Activated CD4-positive, alpha-beta memory T cell treated with anti-CD3 and anti-CD28 coated beads, Interleukin-2, amount 10 ng/mL, durations not matched to agents 7 days and 5 days (primary cell): ENCODE measurements at regions not wholly inside any gene's neighbourhood (a gene's known extent, or its start where the extent isn't known, plus 50 kb on each side); places are given as distances from the start of the nearest gene placed in this dataset.
A peak's percentile ranks its signal among the peaks of the same experiment; 100 is the strongest.
"Not testable (repeated sequence)": the region's sequence is repeated elsewhere in the genome, so short reads cannot be mapped to it uniquely, and the experiment has no call there.

ENCODE experiments used
- CTCF ChIA-PET: fragments of 350-600 bp; sonication (Branson Sonifier 250); formaldehyde crosslinking; loops from one replicate; lab custom pipeline; 2021; ENCODE audit warnings: antibody characterized with exemption, inconsistent platforms; lab: Charles Lee
- POLR2A ChIA-PET: fragments of 350-600 bp; sonication (Branson Sonifier 250); formaldehyde crosslinking; loops from one replicate; lab custom pipeline; 2021; ENCODE audit warnings: antibody characterized with exemption; lab: Charles Lee
- DNase-seq: peaks from one replicate; pipeline ENCODE4 v3.0.0-alpha.2; 2020
- H3K27ac Mint-ChIP-seq: one replicate; pipeline ENCODE4 v1.8.0; 2021; ENCODE audit warnings: mild to moderate bottlenecking, mixed read lengths
- H3K27me3 Mint-ChIP-seq: one replicate; pipeline ENCODE4 v1.8.0; 2021; ENCODE audit warnings: mixed read lengths
- H3K36me3 Mint-ChIP-seq: one replicate; pipeline ENCODE4 v1.8.0; 2021; ENCODE audit warnings: low read depth, mixed read lengths
- H3K4me1 Mint-ChIP-seq: one replicate; pipeline ENCODE4 v1.8.0; 2021; ENCODE audit warnings: mixed read lengths
- H3K4me3 Mint-ChIP-seq: one replicate; pipeline ENCODE4 v1.8.0; 2021; ENCODE audit warnings: mild to moderate bottlenecking, mixed read lengths
- H3K9me3 Mint-ChIP-seq: one replicate; pipeline ENCODE4 v1.8.0; 2021; ENCODE audit warnings: mixed read lengths

- POLR2A ChIA-PET, result no interaction called here
- H3K4me3 Mint-ChIP-seq, result no peak overlapping the region
- no peak for DNase-seq
- H3K4me1 Mint-ChIP-seq, result no peaks in the 10 kb centered on the region
- CTCF ChIA-PET, result no interaction called here
- no peak overlapping the region for H3K27ac Mint-ChIP-seq
- H3K36me3 Mint-ChIP-seq, result no peaks in the 10 kb centered on the region
- no peaks in the 10 kb centered on the region for H3K9me3 Mint-ChIP-seq
- H3K27me3 Mint-ChIP-seq, result peaks cover 2% of the 10 kb centered on the region
These were observed 270.5 kb downstream of the FAM43A start for GRCh38 chr3:194955979-194956696.

- H3K27me3 Mint-ChIP-seq, result peaks cover 2% of the 10 kb centered on the region
- DNase-seq, result no peak
- no peaks in the 10 kb centered on the region for H3K9me3 Mint-ChIP-seq
- ChIA-PET CTCF (no interaction called here), POLR2A (no interaction called here)
- H3K27ac Mint-ChIP-seq, result no peak overlapping the region
- H3K4me3 Mint-ChIP-seq, result no peak overlapping the region
- H3K4me1 Mint-ChIP-seq, result no peaks in the 10 kb centered on the region
- no peaks in the 10 kb centered on the region for H3K36me3 Mint-ChIP-seq
These were observed 271.2 kb downstream of the FAM43A start for GRCh38 chr3:194956697-194957396.

GRCh38 chr3:194957743-194958240 lies 272.1 kb downstream of the FAM43A start:
- no peak for DNase-seq
- ChIA-PET POLR2A (no interaction called here), CTCF (no interaction called here)
- Mint-ChIP-seq H3K27ac (no peak overlapping the region), H3K4me3 (no peak overlapping the region), H3K36me3 (no peaks in the 10 kb centered on the region), H3K4me1 (no peaks in the 10 kb centered on the region), H3K9me3 (no peaks in the 10 kb centered on the region), H3K27me3 (peaks cover 2% of the 10 kb centered on the region)

GRCh38 chr3:194959217-194959616 lies 273.5 kb downstream of the FAM43A start:
- no peaks in the 10 kb centered on the region for H3K4me1 Mint-ChIP-seq
- H3K27ac Mint-ChIP-seq, result no peak overlapping the region
- no peaks in the 10 kb centered on the region for H3K9me3 Mint-ChIP-seq
- no peak overlapping the region for H3K4me3 Mint-ChIP-seq
- no peak for DNase-seq
- H3K36me3 Mint-ChIP-seq, result no peaks in the 10 kb centered on the region
- ChIA-PET CTCF (no interaction called here), POLR2A (no interaction called here)
- peaks cover 2% of the 10 kb centered on the region for H3K27me3 Mint-ChIP-seq

- H3K27ac Mint-ChIP-seq, DNase-seq, CTCF ChIA-PET, H3K27me3 Mint-ChIP-seq, H3K4me3 Mint-ChIP-seq, H3K9me3 Mint-ChIP-seq, POLR2A ChIA-PET, H3K4me1 Mint-ChIP-seq, H3K36me3 Mint-ChIP-seq: not testable (repeated sequence)
These were observed 274.0 kb downstream of the FAM43A start for GRCh38 chr3:194959666-194960065.

- H3K27ac Mint-ChIP-seq, result no peak overlapping the region
- no peaks in the 10 kb centered on the region for H3K9me3 Mint-ChIP-seq
- POLR2A ChIA-PET, result no interaction called here
- H3K4me3 Mint-ChIP-seq, result no peak overlapping the region
- DNase-seq, result no peak
- no peaks in the 10 kb centered on the region for H3K36me3 Mint-ChIP-seq
- H3K27me3 Mint-ChIP-seq, result peaks cover 6% of the 10 kb centered on the region
- CTCF ChIA-PET, result no interaction called here
- H3K4me1 Mint-ChIP-seq, result no peaks in the 10 kb centered on the region
These were observed 274.9 kb downstream of the FAM43A start for GRCh38 chr3:194960446-194961032.

- Mint-ChIP-seq H3K9me3 (no peaks in the 10 kb centered on the region), H3K4me3 (no peak overlapping the region), H3K4me1 (no peaks in the 10 kb centered on the region), H3K36me3 (no peaks in the 10 kb centered on the region), H3K27ac (no peak overlapping the region), H3K27me3 (peaks cover 6% of the 10 kb centered on the region)
- CTCF ChIA-PET, result no interaction called here
- POLR2A ChIA-PET, result no interaction called here
- DNase-seq, result no peak
These were observed 275.5 kb downstream of the FAM43A start for GRCh38 chr3:194961149-194961548.

GRCh38 chr3:194961571-194961970 lies 275.9 kb downstream of the FAM43A start:
- Mint-ChIP-seq H3K9me3 (no peaks in the 10 kb centered on the region), H3K27ac (no peak overlapping the region), H3K4me1 (no peaks in the 10 kb centered on the region), H3K4me3 (no peak overlapping the region), H3K27me3 (peaks cover 6% of the 10 kb centered on the region), H3K36me3 (no peaks in the 10 kb centered on the region)
- DNase-seq, result no peak
- ChIA-PET POLR2A (no interaction called here), CTCF (no interaction called here)

GRCh38 chr3:194962056-194962455 lies 276.4 kb downstream of the FAM43A start:
- no peaks in the 10 kb centered on the region for H3K36me3 Mint-ChIP-seq
- no peaks in the 10 kb centered on the region for H3K9me3 Mint-ChIP-seq
- CTCF ChIA-PET, result no interaction called here

GRCh38 chr3:194964809-194965208 lies 279.1 kb downstream of the FAM43A start:
- Mint-ChIP-seq H3K27me3 (peaks cover 21% of the 10 kb centered on the region), H3K27ac (no peak overlapping the region), H3K4me1 (no peaks in the 10 kb centered on the region), H3K36me3 (no peaks in the 10 kb centered on the region), H3K9me3 (no peaks in the 10 kb centered on the region), H3K4me3 (no peak overlapping the region)
- DNase-seq, result no peak
- ChIA-PET CTCF (no interaction called here), POLR2A (no interaction called here)

More at GRCh38 chr3:194962056-194962455, 276.4 kb downstream of the FAM43A start:
- Mint-ChIP-seq H3K27ac (no peak overlapping the region), H3K4me3 (no peak overlapping the region), H3K4me1 (no peaks in the 10 kb centered on the region), H3K27me3 (peaks cover 10% of the 10 kb centered on the region)
- DNase-seq, result no peak
- POLR2A ChIA-PET, result no interaction called here

GRCh38 chr3:194967151-194968117 lies 281.8 kb downstream of the FAM43A start:
- POLR2A ChIA-PET, result no interaction called here
- Mint-ChIP-seq H3K9me3 (no peaks in the 10 kb centered on the region), H3K4me1 (no peaks in the 10 kb centered on the region)

GRCh38 chr3:194970066-194970465 lies 284.4 kb downstream of the FAM43A start:
- H3K27me3 Mint-ChIP-seq, result peaks cover 32% of the 10 kb centered on the region
- POLR2A ChIA-PET, result no interaction called here
- no peaks in the 10 kb centered on the region for H3K4me1 Mint-ChIP-seq
- H3K27ac Mint-ChIP-seq, result no peak overlapping the region
- no peak for DNase-seq
- no peaks in the 10 kb centered on the region for H3K9me3 Mint-ChIP-seq
- H3K36me3 Mint-ChIP-seq, result no peaks in the 10 kb centered on the region
- no peak overlapping the region for H3K4me3 Mint-ChIP-seq
- CTCF ChIA-PET, result no interaction called here

More at GRCh38 chr3:194967151-194968117, 281.8 kb downstream of the FAM43A start:
- peaks cover 30% of the 10 kb centered on the region for H3K27me3 Mint-ChIP-seq
- CTCF ChIA-PET, result interaction anchor here (0.8 kb wide), 1 partner anchor 297 kb away, joined by 4 read pairs; no protein-coding TSS in a partner anchor
- no peaks in the 10 kb centered on the region for H3K36me3 Mint-ChIP-seq
- H3K4me3 Mint-ChIP-seq, result no peak overlapping the region
- no peak overlapping the region for H3K27ac Mint-ChIP-seq
- DNase-seq, result peak; percentile 2
